M059J (cell line): ENCODE measurements at regions not wholly inside any gene's neighbourhood (a gene's known extent, or its start where the extent isn't known, plus 50 kb on each side); places are given as distances from the start of the nearest gene placed in this dataset.

ENCODE experiments used
- DNase-seq: peaks from one replicate; pipeline ENCODE4 v3.0.0-alpha.2; 2012; ENCODE audit warnings: low read depth

DNA sequence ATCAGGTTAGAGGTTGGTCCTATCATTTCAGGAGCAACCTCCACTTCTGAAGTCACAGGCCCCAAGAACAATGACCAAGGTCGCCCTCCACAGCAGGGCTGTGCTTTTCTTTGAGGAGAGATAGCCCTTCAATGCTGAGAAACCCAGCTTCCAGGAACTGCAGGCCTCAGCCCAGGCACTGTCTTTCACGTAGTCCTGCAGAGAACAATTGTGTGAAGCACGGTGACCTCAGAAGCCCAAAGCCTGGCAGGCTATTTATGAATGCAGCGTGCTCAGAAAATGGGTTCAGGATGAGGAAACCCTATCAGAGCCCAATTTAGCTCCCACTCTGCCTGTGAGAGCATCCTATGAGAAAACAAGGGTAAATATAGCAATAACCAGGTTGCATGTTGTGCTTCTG, 388.3 kb downstream of the PLK2 start:
- DNase-seq: no peak

DNA sequence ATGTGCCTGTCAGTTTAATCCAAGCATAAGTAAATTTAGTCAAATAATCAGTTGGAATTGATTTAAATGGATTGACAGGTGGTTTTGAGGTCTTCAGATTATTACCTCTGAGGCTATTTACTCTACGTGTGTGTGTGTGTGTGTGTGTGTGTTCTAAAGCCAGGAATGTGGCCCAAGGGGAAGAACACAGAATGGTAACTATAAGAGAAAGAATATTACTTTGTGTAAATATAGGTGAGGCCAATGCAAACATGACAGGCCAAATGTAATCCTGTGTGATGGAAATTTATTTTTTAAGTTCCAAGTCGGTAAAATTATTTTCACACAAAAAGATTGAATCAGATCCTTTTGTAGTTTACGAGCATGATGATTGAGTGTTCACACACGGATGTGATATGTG, 390.0 kb downstream of the PLK2 start:
- DNase-seq: no peak

GRCh38 chr5:58069016-58069705, 390.7 kb downstream of the PLK2 start:
- DNase-seq: no peak

DNA sequence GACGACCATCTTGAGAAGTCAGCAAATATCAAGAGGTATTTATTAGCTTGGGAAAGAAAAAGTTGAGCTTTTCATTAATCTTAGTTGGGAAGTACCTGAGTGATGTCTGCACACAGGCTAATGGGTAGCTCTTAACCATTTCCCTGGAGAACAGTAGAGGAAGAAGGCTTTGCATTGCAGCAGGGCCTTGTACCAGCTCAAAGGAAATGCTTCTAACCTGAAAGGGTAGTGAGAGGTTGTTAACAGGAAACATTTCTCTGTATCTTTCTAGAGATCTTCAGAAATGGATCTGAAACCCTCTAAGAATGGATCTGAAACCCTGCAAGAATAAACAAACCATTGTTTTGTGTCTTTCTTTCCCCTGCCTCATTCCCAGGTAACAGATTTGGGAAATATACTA, 393.3 kb downstream of the PLK2 start:
- no peak for DNase-seq

DNA sequence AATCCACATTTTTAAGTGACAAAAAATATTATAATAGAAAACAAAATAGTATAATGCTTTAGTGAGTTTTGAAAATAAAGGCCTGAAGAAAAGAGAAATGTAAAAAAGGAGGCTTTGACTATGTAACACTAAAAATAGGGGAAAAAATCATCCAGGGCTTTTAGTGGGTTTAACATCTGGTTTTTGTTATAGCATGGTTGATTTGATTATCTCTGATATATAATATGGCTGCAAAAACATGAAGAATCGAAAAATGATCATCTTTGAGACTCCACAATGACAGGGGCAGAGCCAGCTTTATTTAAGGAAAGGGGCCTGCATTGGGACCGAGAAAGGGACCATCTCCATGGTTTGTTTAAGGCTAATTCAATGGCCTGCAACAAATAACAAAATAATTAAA, 393.8 kb downstream of the PLK2 start:
- no peak for DNase-seq

DNA sequence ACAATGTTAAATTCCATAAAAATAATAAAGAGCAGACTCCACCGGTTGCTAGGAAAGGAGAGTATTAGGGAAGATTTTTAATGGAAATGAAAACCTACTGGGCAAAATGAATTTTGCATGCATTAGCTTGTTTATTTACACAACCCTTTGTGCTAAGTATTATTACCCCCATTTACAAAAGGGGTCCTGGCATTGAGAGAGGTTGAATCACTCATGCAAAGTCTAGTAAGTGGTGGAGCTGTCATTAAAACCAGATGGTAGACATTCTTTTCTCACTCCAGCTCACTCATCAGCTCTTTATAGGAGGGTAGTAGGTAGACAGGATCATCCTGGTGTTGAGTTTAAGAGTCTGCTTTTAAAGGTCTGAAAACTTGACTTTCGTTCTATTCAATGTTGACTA, 395.1 kb downstream of the PLK2 start:
- peak; percentile 57 for DNase-seq

DNA sequence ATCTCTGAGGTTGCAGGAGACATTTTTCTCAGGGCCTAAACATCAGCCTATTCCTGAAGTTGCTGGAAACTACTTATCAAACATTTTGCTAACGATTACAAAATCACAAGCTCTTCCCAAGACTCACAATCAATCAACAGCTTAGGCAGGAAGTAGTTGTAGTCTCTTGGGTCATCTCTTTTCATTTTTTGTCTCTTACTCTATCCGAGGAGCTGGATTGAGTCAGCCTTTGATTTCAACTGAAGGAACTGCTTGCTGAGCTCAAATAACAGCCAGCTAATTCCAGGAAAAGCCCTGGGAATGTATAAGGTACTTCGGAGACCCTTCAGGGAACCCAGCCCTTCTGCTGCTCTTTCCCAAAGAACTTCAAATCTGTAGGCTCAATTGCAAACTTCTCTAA, 398.9 kb downstream of the PLK2 start:
- no peak for DNase-seq

DNA sequence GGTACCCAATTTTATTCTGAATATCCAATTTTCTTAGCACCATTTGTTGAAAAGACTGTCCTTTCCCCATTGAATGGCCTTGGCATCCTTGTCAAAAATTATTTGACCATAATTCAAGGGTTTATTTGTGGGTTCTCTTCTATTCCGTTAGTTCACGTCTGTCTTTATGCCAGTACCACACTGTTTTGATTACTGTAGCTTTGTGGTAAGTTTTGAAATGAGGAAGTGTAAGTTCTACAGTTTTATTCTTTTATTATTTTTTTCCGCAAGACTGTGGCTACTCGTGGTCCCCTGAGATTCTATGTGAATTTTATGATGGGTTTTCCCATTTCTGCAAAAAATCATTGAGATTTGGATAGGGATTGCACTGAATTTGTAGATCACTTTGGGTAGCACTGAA, 402.6 kb downstream of the PLK2 start:
- no peak for DNase-seq

DNA sequence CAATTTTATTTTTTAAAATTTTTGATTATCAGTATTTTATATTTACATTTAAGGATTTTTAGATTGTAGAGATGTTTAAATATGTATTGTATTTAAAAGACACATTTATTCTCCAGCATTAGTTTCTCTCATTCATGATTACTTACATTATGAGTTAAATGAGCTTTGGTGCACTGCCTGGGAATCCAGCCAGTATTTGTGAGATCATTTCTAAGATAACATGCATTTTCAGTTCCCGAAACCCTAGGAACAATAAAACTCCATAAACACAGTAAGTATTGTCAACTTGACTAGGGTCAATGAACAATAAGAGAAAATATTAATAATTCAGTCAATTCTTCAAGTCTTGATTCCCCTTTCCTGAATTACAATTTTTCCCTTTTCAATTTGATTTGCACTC, 403.3 kb downstream of the PLK2 start:
- DNase-seq: peak; percentile 75

DNA sequence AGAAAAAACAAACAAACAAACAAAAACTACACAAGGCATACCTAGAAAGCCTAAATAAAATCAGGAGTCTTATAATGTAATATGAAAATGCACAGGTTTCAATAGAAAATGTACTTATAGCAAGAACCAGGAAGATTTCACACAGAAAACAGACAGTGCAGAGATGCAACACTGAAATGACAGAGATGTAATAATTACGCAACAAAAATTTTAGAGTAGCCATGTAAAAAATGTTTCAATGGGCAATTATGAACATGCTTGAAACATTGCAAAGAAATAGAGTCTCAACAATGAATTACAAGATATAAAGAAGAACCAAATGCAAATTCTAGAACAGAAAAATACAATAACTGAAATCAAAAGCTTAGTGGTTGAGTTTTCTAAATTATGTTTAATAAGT, 405.9 kb downstream of the PLK2 start:
- no peak for DNase-seq

DNA sequence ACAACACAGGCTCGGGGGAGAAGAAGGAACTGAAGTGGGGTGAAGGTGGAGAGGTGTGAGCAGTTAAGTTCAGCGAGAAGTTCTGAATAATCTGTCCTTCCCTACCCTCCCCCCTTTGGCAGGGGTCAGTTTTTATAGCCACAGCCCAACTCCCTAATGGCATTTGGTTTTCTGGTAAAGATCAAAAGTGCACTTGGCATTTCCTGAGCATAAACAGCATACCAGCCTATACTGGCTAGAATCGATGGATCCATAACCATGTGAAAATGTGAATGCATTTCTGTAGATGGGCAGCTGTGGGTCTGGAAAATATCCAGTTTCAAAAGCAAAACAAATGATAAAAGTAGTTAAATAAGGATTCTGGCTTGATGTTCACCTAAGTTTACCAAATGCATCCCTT, 410.9 kb downstream of the PLK2 start:
- DNase-seq: no peak

DNA sequence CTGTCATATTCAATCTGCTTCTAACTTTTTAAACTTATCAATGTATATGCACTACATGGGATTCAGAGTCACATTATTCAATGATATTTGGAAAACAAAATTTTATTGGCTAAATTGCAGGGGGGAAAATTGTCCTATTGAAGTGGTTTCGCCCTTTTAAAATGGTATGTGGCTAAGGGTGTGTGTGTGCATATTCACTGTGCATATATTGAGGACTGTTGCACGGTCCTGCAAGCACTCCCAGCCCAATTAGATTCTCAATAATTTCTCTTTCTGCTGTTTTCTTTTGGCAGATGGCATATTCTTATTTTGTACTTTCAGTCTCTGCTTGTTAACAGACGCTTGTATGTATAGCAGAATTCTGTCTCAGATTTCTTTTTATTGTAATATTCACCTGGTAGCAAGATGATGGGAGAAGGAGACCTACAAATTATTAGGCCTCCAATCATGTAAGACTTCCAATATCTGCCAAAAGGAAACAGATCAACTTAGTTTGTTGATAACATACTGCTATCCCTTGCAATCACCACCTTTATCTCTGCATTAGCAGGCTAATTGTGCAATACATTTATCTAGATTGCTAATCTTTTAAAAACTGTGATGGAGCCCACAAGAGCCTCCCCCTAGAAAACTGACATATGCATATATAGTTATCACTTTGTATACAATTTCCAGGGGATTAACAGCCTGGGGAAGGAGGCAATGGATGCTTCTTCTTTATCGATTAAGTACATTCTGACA, 411.5 kb downstream of the PLK2 start:
- DNase-seq: no peak

DNA sequence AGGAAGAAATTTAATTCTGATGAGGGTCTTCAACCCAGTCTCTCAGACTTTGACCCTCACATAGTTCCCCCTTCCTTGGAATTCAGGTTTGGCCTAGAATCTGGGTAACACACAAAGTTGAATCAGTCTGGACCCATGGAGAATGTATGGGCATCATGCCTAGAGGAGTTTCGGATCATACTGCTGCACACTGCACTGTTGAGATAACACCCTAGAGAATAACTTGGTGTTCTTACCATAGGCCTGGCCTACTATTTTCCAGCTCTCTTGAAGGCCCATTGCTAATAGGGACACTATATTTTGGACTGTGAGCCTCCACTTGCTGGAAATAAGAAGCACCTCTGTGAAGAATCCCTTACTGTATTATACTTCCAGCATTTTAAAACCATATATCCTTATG, 413.5 kb downstream of the PLK2 start:
- no peak for DNase-seq

DNA sequence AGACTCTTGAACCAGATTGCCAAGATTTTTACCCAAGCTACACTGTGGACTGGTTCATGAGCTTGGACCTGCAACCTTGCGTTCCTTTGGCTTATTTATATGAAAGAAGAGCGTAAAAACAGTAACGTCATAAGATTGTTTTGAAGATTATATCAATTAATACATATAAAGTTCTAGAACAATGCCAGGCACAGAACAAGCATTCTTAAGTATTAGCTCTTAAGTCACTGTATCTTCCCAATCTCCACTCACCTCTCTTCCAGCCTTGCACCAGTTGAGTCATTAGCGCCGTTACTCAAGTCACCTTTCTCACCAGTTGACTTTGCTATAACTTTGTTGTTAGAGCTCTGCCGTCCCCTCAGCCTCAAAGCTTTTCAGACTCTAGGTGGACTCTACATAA, 415.7 kb downstream of the PLK2 start:
- DNase-seq: no peak

GRCh38 chr5:58043032-58043945, 416.6 kb downstream of the PLK2 start:
- DNase-seq: no peak

DNA sequence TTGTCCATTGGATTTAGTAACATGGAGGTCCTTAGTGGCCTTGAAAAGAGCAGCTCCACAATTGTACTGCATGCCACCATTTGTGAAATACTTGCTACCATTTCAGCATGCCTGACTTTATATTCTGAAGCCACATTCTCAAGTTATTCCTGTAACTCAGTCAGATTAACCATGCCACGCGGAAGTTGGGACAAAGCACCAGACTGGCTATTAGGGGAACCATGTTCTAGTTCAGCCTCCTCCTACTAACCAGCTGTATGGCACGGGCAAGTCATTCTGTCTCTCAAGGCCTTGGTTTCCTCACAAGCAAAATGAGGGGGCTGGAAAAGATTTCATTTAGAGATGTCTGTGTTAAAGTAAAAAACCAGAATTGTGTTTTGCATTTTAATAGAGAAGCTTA, 418.0 kb downstream of the PLK2 start:
- DNase-seq: no peak

DNA sequence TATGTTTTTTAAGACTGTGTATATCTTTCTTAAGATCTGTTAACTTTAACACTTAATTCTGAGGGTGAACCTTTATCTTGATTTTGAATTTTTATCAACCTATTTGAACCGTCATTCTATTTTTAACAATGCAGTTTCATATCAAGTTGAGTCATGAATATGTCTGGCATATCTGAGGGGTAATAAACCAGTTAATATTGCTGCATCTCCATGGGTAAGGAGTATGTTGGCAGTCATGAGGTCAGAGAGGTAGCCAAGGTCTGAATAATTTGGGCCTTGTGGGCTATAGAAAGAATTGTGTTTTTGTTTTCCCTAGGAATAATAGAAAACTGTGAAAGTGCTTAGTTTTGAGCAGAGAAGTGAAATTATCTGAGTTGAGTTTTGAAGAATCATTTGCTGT, 419.0 kb downstream of the PLK2 start:
- no peak for DNase-seq

GRCh38 chr5:58040044-58040443, 419.8 kb downstream of the PLK2 start:
- no peak for DNase-seq

GRCh38 chr5:58037899-58038298, 422.0 kb downstream of the PLK2 start:
- DNase-seq: no peak

GRCh38 chr5:58025809-58026208, 434.1 kb downstream of the PLK2 start:
- no peak for DNase-seq

DNA sequence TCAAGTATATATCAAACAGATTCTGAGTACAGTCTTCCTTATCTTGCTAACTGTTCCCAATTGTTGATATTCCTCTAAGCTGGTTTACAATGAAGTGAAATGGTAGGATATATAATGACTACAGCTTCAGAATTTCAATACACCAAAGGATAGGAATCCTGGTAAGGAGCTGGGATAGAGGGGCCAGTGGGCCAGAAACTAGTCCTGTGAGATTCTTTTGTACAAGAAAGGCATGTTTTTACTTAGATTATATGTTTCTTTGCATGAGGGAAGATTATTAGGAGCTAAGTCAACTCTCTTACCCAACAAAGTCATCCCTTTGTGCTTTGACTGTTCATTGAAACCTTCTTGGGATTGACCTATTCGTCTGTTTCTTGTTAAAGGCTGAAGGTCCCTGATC, 435.7 kb downstream of the PLK2 start:
- no peak for DNase-seq

DNA sequence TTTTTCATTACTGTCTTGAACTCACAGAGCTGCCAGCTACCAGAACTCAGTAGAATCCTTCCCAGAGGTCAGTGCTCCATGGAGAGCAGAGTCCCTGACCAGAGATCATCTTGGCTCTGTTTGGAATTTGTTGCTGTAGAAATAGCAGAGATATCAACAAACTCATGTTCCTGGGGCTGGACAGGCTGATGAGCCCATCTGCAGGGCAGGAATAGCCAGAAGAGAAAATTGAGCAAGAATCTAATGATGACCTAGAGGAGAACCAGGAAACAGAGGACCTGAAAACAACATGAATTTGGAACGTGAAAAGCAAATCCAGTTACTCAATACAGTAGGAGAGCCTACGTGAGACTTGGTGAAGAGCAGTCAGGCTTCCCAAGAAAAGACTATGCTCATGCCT, 437.8 kb downstream of the PLK2 start:
- DNase-seq: no peak

DNA sequence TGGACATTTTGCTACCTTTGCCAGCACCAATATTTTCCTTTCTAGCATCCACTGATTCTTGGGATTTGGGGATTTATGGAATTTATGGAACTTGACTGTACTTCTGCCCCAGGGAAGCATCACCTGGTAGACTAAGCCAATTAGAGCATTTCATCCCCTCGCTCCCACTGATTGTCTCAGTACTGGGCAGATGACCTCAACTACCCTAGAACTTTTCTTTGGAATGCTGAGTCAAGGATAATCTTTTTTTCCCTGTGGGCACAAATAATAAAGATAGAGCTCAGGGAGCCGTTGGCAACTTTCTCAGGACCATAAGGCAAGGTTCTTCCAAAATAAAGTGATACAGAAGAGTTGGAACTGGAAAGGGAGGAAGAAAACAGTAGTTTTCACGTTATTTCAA, 438.4 kb downstream of the PLK2 start:
- peak; percentile 41 for DNase-seq
